ENCODE measurements at regions not wholly inside any gene's neighbourhood (a gene's known extent, or its start where the extent isn't known, plus 50 kb on each side); places are given as distances from the start of the nearest gene placed in this dataset.
"Not testable (repeated sequence)": the region's sequence is repeated elsewhere in the genome, so short reads cannot be mapped to it uniquely, and the experiment has no call there.

DNA sequence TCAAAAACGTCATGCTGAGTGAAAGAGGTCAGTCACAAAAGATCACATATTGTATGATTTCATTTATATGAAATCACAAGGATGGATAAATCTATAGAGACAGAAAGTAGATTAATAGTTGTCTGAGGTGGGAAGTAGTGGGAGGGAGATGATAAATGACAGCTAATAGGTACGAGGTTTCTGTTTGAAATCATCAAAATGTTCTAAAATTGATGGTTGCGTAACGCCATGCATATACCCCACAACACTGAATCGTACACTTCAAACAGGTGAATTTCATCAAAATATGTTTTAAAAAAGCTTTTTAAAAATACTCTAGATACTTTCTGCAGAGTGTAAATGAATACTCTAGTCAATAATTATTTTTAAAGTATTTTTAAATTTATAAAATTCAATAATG is 303.0 kb upstream of the STAC start:
- H3K9me3 Mint-ChIP-seq, result peaks cover 8% of the 10 kb centered on the region
- H3K36me3 Mint-ChIP-seq (ENCODE audit: insufficient read depth), result no peaks in the 10 kb centered on the region
- no peak for ATAC-seq
- H3K4me1 Mint-ChIP-seq (ENCODE audit: low read depth), result no peaks in the 10 kb centered on the region
- no peak for DNase-seq
- H3K27me3 Mint-ChIP-seq (ENCODE audit: low read depth), result peaks cover 3% of the 10 kb centered on the region
- no peak overlapping the region for H3K4me3 Mint-ChIP-seq

DNA sequence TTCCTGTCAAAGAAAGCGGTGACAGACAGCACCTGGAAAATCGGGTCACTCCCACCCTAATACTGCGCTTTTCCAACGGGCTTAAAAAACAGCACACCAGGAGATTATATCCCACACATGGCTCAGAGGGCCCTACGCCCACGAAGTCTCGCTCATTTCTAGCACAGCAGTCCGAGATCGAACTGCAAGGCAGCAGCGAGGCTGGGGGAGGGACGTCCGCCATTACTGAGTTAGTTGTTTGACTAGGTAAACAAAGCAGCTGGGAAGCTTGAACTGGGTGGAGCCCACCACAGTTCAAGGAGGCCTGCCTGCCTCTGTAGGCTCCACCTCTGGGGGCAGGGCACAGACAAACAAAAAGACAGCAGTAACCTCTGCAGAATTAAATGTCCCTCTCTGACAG is 297.3 kb upstream of the STAC start:
- H3K27me3 Mint-ChIP-seq (ENCODE audit: low read depth); ATAC-seq; H3K9me3 Mint-ChIP-seq: not testable (repeated sequence)

GRCh38 chr3:36095238-36095637 is 285.1 kb upstream of the STAC start:
- H3K27me3 Mint-ChIP-seq (ENCODE audit: low read depth), result no peaks in the 10 kb centered on the region
- ATAC-seq (no peak), DNase-seq (no peak)
- peaks cover 5% of the 10 kb centered on the region for H3K9me3 Mint-ChIP-seq
- no peak overlapping the region for H3K4me3 Mint-ChIP-seq
- no peaks in the 10 kb centered on the region for H3K4me1 Mint-ChIP-seq (ENCODE audit: low read depth)
- no peaks in the 10 kb centered on the region for H3K36me3 Mint-ChIP-seq (ENCODE audit: insufficient read depth)

More for the DNA sequence above, 297.3 kb upstream of the STAC start:
- H3K4me1 Mint-ChIP-seq (ENCODE audit: low read depth); DNase-seq; H3K36me3 Mint-ChIP-seq (ENCODE audit: insufficient read depth); H3K4me3 Mint-ChIP-seq: not testable (repeated sequence)

DNA sequence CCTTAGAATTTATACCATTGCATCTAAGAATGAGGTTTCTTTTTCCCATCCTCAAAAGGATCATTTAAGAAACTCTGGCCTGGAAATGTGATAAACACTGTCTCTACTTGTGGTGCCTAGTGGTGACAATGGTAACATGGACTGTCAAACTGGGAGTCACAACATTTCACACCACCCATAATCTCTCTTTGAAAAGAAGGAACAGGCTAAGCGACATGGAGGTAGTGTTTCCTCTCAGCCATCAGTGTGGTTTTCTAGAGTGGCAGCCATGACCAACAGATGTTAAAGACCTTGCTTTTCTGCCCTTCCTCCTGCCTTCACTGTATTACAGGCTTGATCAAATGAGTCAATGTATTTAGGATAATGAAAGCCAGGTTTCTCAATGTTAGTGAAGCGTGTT is 283.1 kb upstream of the STAC start:
- no peaks in the 10 kb centered on the region for H3K36me3 Mint-ChIP-seq (ENCODE audit: insufficient read depth)
- no peak for ATAC-seq
- H3K9me3 Mint-ChIP-seq, result peaks cover 5% of the 10 kb centered on the region
- H3K4me3 Mint-ChIP-seq, result no peak overlapping the region
- H3K4me1 Mint-ChIP-seq (ENCODE audit: low read depth), result no peaks in the 10 kb centered on the region
- no peak for DNase-seq
- no peaks in the 10 kb centered on the region for H3K27me3 Mint-ChIP-seq (ENCODE audit: low read depth)

- DNase-seq (no peak), ATAC-seq (no peak)
- Mint-ChIP-seq H3K9me3 (no peaks in the 10 kb centered on the region), H3K36me3 (ENCODE audit: insufficient read depth) (no peaks in the 10 kb centered on the region), H3K4me3 (no peak overlapping the region), H3K27me3 (ENCODE audit: low read depth) (no peaks in the 10 kb centered on the region), H3K4me1 (ENCODE audit: low read depth) (no peaks in the 10 kb centered on the region)
Observed at GRCh38 chr3:36114353-36114752, 266.0 kb upstream of the STAC start.

- Mint-ChIP-seq H3K4me3 (no peak overlapping the region), H3K9me3 (peaks cover 11% of the 10 kb centered on the region), H3K36me3 (ENCODE audit: insufficient read depth) (no peaks in the 10 kb centered on the region), H3K27me3 (ENCODE audit: low read depth) (peaks cover 2% of the 10 kb centered on the region), H3K4me1 (ENCODE audit: low read depth) (no peaks in the 10 kb centered on the region)
- ATAC-seq (no peak), DNase-seq (no peak)
Observed at GRCh38 chr3:36124118-36124796, 256.0 kb upstream of the STAC start.

DNA sequence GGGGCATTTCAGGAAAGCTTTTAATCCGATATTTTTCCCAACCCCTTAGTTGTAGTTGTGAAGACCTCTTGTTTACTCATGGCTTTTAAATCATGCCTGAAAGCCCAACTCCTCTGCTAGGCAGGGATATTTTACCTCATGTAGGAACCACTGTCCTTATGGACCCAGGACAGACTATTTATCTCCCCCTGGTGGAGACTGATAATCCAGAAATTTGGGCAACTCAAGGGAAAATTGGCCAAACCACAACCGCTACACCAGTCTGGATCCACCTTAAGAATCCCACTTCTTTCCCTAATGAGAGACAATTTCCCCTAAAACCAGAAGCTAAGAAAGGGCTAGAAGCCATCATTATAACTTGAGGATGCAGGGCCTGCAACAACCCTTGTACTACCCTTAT is 248.1 kb upstream of the STAC start:
- H3K9me3 Mint-ChIP-seq, result peaks cover 12% of the 10 kb centered on the region
- no peak for DNase-seq
- ATAC-seq, result no peak

GRCh38 chr3:36135863-36136262 is 244.4 kb upstream of the STAC start:
- Mint-ChIP-seq H3K27me3 (ENCODE audit: low read depth) (no peaks in the 10 kb centered on the region), H3K36me3 (ENCODE audit: insufficient read depth) (no peaks in the 10 kb centered on the region), H3K9me3 (peaks cover 4% of the 10 kb centered on the region), H3K4me3 (no peak overlapping the region), H3K4me1 (ENCODE audit: low read depth) (no peaks in the 10 kb centered on the region)
- ATAC-seq, result no peak
- DNase-seq, result no peak

More for the DNA sequence above, 248.1 kb upstream of the STAC start:
- no peak overlapping the region for H3K4me3 Mint-ChIP-seq
- H3K4me1 Mint-ChIP-seq (ENCODE audit: low read depth), result no peaks in the 10 kb centered on the region
- no peaks in the 10 kb centered on the region for H3K36me3 Mint-ChIP-seq (ENCODE audit: insufficient read depth)
- H3K27me3 Mint-ChIP-seq (ENCODE audit: low read depth), result no peaks in the 10 kb centered on the region

DNA sequence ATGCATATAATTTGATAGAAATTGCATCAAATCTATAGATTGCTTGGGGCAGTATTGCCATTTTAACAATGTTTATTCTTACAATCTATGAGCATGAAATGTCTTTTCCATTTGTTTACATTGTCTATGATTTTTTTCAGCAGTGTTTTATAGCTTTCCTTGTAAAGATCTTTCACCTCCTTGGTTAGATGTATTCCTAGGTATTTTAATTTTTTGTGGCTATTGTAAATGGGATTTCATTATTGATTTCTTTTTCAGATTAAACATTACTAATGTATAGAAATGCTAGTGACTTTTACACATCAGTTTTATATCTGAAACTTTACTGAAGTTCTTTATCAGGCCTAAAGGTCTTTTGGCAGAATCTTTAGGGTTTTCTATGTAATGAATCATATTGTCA is 237.6 kb upstream of the STAC start:
- no peak for ATAC-seq
- no peaks in the 10 kb centered on the region for H3K36me3 Mint-ChIP-seq (ENCODE audit: insufficient read depth)
- no peaks in the 10 kb centered on the region for H3K9me3 Mint-ChIP-seq
- no peaks in the 10 kb centered on the region for H3K4me1 Mint-ChIP-seq (ENCODE audit: low read depth)
- no peaks in the 10 kb centered on the region for H3K27me3 Mint-ChIP-seq (ENCODE audit: low read depth)
- no peak overlapping the region for H3K4me3 Mint-ChIP-seq
- DNase-seq, result no peak

DNA sequence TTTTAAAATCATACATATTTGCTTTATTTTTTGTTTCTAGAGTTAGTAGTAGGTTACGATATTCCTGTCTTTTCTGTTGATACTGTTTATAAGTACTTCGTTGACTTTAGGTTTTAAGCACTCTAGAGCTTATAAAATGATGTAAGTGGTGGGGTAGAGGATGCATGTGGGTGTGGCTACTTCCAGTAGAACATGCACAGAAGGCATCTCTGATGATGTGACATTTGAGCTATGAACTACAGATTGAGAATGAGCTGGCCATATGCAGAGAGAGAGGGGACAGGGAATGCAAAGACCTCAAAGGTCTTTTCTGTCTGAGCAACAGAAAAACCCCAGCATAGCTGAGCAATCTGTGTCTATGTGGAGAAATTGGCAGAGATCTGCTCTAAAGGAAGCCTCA is 233.9 kb upstream of the STAC start:
- H3K4me1 Mint-ChIP-seq (ENCODE audit: low read depth), result no peaks in the 10 kb centered on the region
- H3K9me3 Mint-ChIP-seq, result no peaks in the 10 kb centered on the region
- DNase-seq (no peak), ATAC-seq (no peak)
- no peaks in the 10 kb centered on the region for H3K36me3 Mint-ChIP-seq (ENCODE audit: insufficient read depth)
- no peak overlapping the region for H3K4me3 Mint-ChIP-seq
- no peaks in the 10 kb centered on the region for H3K27me3 Mint-ChIP-seq (ENCODE audit: low read depth)

GRCh38 chr3:36147934-36148558 is 232.3 kb upstream of the STAC start:
- ATAC-seq (no peak), DNase-seq (no peak)
- Mint-ChIP-seq H3K4me3 (no peak overlapping the region), H3K4me1 (ENCODE audit: low read depth) (no peaks in the 10 kb centered on the region), H3K36me3 (ENCODE audit: insufficient read depth) (no peaks in the 10 kb centered on the region), H3K27me3 (ENCODE audit: low read depth) (no peaks in the 10 kb centered on the region), H3K9me3 (no peaks in the 10 kb centered on the region)

DNA sequence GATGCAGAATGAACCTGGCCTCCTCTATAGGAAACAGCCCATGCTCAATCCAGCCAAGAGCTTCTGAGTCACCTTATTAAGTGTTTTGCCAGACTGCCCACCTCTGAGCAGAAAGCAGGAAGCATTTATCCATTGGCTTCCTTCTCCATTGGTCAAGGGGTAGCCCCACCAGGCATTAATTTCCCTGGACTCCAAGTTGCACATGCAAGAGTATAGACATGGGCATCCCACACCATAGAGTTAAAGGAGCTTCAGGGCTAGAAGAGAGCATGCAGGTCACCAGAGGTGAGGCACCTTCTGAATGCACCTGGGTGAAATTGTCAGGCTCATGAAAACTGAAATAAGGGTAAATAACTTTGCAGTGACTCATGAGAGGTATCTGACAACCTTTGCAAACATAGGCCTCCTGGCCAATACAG is 230.8 kb upstream of the STAC start:
- Mint-ChIP-seq H3K4me1 (ENCODE audit: low read depth) (no peaks in the 10 kb centered on the region), H3K9me3 (no peaks in the 10 kb centered on the region)
- no peak for ATAC-seq

GRCh38 chr3:36155515-36155914 is 224.8 kb upstream of the STAC start:
- Mint-ChIP-seq H3K4me1 (ENCODE audit: low read depth) (no peaks in the 10 kb centered on the region), H3K36me3 (ENCODE audit: insufficient read depth) (no peaks in the 10 kb centered on the region), H3K4me3 (no peak overlapping the region), H3K9me3 (no peaks in the 10 kb centered on the region), H3K27me3 (ENCODE audit: low read depth) (no peaks in the 10 kb centered on the region)
- ATAC-seq (no peak), DNase-seq (no peak)

More for the DNA sequence above, 230.8 kb upstream of the STAC start:
- DNase-seq, result no peak
- no peaks in the 10 kb centered on the region for H3K27me3 Mint-ChIP-seq (ENCODE audit: low read depth)
- no peak overlapping the region for H3K4me3 Mint-ChIP-seq
- no peaks in the 10 kb centered on the region for H3K36me3 Mint-ChIP-seq (ENCODE audit: insufficient read depth)

- no peak overlapping the region for H3K4me3 Mint-ChIP-seq
- no peaks in the 10 kb centered on the region for H3K36me3 Mint-ChIP-seq (ENCODE audit: insufficient read depth)
- no peak for ATAC-seq
- DNase-seq, result no peak
- no peaks in the 10 kb centered on the region for H3K9me3 Mint-ChIP-seq
- H3K27me3 Mint-ChIP-seq (ENCODE audit: low read depth), result no peaks in the 10 kb centered on the region
- H3K4me1 Mint-ChIP-seq (ENCODE audit: low read depth), result no peaks in the 10 kb centered on the region
Observed at GRCh38 chr3:36164400-36164799, 215.9 kb upstream of the STAC start.

- ATAC-seq, result no peak
- no peaks in the 10 kb centered on the region for H3K36me3 Mint-ChIP-seq (ENCODE audit: insufficient read depth)
- no peaks in the 10 kb centered on the region for H3K4me1 Mint-ChIP-seq (ENCODE audit: low read depth)
- H3K4me3 Mint-ChIP-seq, result no peak overlapping the region
- DNase-seq, result no peak
- H3K9me3 Mint-ChIP-seq, result no peaks in the 10 kb centered on the region
- H3K27me3 Mint-ChIP-seq (ENCODE audit: low read depth), result no peaks in the 10 kb centered on the region
Observed at GRCh38 chr3:36165509-36166290, 214.6 kb upstream of the STAC start.
